NCI-H187 (cell line): ENCODE measurements at regions not wholly inside any gene's neighbourhood (a gene's known extent, or its start where the extent isn't known, plus 50 kb on each side); places are given as distances from the start of the nearest gene placed in this dataset.

Source experiments
- DNase-seq, 2 experiments: peaks; one replicate each; lab custom pipeline; 2025; lab: John Stamatoyannopoulos, UW

DNA sequence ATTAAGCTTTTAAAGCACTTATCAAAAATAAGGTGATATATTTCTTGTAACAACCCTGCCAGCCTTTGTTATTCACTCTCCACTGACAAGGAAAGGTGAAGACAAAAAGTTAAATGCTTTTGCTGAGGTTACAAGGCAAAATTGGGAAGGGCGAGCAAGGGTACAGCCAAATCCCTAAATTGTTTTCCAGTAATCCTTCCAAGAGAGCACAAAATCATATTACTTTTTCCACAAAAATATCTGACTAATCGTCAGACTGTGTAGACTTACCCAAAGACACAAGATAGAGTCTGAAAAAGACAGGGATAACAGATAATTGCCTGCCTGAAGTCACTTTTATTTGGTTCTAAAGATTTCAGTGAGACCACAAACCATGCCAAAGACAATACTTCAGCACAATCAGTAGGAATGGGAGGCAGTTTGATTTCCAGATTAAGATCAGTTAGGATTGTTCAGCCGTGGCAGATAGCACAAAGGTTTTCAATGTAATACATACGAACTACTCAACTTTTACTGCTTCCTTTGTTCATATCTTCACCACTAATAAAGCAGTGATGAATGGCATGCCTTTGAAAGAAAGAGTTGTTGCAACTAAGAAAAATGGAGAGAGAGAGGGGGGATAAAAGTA lies 383.8 kb upstream of the TUSC1 start:
- DNase-seq: no peak

DNA sequence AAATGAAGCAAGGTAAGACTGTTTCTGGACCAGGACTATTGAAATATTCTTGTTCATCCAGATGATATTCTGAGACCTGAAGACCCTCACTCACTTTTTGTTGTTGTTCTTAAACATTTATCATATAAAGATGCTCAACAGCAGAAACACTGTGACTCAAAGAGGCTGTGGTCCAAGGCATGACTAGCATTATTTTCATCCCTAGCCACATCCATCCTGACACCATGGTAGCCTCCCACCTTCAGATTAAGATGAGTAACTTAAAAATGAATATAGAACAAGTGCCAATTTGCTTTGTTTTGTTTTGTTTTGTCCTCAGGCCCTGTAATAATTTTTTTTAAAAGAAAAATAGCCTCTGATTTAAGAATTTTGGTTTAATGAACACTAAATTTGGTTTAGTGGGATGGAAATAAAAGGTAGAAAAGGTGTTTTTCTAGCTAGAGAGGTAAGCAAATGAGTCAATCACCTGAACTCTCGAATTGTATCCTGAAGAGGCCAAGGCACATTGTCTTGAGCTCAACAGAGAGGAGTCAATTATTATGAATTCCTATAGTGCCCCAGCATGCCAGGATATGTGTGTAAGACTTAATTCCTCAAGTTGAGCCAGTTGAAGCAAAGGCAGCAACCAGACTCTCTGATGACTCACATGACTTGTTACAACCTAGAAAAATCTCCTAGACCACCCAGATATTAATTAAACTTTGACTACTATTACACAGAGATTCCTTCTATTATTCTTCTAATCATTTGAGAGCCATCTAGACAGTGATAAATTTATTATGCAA lies 380.1 kb upstream of the TUSC1 start:
- no peak for DNase-seq

DNA sequence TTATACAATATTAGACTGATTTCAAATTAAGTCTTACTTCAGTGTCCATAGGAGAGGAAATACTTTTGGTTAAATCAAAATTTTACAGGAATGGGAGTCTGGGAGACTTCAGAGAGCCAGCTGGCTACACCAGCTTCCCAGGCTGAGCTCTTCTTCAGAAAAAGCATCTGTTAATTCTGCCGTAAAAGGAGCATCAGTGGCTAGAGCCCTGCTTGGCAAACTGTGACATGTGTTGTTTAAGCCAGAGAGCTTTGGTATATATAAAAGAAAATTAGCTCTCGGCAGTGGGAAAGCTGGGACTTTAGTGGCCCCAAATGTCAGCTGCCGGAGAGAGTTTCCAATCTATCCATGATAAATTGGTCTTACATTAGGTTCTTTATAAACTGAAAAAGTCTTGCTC lies 378.8 kb upstream of the TUSC1 start:
- DNase-seq: no peak

DNA sequence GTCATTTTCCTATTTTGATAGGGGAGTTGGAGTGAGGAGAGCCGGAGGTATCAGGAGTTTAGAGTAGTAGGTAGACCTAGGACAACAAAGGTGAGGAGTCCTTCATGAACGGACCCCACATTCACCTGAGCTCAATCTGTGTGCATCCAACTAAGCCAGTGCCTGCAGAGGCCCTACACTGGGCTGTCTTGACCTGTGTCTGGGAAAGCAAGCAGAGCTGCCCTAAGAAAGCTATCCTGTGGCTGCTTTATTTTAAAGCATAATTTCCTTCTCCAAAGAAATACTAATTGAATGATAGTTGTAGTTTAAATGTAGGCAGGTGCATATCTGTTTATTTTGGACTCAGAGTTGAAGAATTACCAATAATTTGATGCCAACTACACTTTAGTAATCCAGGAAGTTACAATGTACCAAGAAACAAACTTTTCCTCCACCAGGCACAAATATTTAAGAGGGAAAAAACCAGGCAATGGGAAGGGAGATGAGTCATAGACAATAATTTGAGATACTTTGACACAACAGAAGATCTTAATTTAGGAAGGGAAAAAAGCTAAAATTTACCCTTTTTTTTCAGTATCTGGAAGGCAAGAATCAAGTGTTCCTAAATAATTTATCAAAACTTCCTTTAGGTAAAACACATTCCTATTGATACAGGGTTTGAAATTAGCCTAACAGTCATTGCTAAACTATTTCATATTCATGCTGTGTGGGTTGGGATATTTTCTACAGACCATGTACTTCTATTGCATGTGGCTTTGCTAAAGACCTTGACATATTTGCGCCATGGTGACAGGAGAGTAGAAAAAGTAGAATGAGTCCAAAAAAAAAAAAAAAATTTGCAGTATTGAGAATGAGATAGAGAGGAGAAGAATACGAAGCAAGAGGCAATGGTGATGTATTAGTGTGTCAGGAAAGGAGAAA lies 376.6 kb upstream of the TUSC1 start:
- no peak for DNase-seq

DNA sequence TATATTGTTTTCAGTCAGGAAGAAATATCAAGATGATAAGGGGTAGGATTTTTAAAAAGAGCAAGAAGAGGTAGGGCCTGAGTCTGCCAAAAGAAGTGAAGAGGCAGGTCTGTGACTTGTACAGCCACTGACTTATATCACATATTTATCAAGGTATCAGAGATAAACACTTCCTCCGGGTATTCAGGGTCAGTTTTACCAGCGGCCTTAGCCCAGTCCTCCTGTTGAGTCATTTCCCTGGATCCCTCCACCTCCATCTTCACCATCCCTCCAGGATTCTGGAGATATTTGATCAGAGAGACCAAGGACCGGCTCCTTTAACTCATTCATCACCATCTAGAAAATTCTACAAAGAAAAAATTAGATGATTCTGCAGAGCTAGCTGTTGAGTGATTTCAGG lies 375.7 kb upstream of the TUSC1 start:
- DNase-seq: no peak

DNA sequence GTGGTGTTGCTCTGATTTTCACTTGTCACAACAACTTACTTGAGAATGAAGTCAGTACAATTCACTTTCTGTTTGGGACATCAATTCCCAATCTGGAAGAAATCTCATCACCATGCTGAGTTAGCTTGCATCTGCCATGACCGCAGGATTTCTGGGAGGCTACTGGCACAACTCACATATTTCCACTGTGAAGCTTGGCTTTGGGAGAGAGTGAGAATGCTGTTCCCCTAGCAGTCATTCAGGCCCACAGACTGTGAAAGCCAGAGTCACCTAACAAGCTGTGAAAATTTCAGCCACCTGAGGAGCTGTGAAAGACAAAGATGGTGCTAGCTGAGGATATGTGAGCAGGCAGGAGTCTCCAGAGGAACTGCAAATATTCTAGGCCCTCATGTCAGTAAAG lies 365.2 kb upstream of the TUSC1 start:
- DNase-seq: no peak

DNA sequence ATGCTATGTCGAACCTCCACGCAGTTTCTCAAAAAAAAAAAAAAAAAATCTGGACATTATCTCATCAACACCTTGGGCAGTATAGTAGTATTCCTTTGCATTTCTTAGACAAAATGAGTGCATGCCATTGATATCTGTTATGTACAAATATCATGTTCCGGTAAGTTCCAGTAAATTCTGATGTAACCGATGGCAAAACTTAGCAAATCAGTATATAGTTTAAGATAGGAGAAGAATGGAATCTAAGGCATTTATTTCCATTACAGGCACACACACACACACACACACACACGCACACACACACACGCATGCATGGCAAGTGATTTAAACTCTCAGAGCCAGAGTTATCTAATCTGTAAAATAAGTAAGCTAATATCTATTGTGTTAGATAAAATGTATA lies 356.5 kb upstream of the TUSC1 start:
- no peak for DNase-seq

DNA sequence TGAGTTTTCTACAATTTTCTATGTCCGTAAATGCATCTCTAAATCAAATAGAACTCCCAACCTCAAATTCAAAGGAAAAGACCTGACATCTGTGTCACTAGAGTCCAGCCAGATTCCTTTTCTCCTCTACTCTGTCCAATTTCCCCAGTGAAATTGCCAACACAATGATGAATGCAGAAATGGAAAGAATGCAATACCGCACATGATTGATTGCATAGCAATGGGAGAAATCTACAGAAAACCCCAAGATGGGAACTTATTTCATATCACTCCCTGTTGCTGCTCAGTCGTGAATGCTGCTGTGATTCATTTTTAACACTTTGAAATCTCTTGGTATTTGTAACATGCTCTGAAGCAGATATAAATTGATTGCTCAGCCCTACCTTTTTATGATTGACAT lies 355.1 kb upstream of the TUSC1 start:
- no peak for DNase-seq

DNA sequence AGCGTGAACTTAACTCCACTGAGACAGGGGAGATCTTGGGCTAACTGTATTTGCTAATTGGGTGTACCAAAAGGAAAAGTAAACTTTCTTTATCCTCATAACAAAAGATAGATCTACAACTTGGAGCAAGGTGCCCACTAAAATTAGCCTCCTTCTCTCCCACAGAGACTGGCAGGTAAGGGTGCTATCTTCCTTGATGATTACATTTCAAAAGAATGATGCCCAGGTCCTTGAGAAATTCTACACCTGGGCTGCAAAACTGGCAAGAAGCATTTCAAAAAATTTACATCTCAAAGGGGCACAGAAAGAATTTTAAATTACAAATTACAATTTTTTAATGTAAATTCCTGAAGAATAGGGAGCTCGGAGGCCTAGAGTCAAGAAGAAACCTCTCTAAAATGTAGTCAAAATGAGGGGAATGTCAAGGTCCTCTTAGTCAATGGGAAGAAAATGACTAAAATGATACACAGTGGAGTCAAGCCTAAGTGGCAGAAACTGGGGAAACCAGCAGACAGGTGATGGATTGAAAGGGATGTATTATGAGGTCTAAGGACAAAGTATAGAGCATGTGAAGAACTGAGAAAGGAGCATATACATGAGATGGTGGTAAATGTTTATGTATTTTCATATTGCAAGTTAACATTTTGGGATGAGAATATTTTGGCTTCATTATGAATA lies 348.3 kb upstream of the TUSC1 start:
- no peak for DNase-seq

DNA sequence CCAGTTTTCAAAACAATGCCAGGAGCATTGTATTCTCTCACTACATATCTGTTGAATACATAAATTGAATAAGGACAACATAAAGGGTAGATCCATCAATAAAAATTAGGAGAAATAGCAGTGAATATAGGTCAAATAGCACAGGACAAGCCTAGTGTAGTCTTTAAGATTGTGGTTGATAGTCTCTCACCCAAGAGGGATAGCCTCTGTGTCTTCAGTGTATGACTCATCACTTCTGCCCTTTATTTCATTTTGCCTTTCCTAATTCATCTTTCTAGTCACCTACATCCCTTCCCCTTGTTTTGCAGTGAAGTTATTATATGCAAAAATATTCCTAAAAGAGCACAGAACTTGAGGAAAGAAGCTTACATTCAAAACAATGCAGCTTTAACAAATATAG lies 335.0 kb upstream of the TUSC1 start:
- no peak for DNase-seq

DNA sequence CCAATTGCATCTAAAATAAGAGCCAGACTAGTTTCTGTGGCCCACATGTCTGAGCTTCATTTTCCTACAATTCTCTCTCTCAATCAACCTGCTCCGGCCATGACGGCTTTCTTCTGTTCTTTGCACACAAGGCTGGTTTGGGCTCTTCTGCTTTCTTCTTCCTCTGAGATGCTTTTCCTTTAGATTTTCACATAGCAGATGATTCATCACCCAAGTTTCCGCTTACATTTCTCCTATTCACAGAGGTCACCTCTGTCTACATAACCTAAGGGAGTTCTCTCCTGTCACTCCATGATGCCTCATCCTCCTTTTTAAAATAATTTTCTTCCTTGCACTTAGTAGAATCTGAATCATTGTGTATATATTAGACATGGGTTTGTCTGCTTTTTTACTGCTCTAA lies 334.6 kb upstream of the TUSC1 start:
- DNase-seq: no peak

DNA sequence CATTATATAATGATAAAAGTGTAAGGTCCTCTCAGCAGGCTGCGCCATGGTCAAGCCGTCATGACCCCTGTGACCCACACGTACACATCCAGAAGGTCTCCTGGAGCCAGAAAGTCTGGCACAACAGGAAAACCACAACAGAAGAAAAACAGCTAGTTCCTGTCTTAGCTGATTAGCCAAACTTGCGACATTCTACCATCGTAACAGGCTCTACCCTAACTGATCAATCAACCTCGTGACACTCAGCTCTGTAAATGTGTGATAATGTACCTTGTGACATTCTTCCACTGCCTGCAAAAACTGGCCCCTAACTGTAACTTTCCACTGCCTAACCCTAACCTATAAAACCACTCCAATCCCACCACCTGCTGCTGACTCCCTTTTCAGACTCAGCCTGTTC lies 316.4 kb upstream of the TUSC1 start:
- no peak for DNase-seq

DNA sequence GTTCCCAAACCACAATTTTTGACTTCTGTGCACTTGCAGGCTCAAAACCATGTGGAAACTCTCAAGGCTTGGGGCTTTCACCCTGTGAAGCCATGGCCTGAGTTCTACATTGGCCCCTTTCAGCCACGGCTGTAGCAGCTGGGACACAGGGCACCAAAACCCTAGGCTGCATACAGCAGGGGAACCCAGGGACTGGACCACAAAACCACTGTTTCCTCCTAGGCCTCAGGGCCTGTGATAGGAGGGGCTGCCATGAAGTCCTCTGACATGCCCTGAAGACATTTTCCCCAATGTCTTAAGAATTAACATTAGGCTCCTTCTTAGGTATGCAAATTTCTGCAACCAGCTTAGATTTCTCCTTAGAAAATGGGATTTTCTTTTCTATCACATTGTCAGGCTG lies 312.1 kb upstream of the TUSC1 start:
- no peak for DNase-seq

DNA sequence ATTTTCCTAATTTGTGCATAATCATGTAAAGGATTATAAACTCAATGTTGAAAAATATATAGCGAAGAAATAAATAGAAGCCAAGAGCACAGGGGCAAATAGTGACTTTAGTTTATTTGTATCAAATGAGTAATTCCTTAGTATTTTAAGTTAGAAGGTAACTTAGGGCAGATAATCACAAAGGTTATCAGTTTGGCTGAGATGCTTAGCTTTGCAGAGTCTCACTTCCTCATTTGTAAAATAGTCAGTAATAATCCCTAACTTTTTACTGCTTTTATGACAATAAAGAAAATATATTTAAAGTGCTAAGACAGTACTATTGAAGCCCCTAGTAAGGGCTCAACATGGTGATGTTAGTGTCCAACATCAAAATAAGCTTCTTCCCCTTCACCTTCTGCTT lies 297.4 kb upstream of the TUSC1 start:
- no peak for DNase-seq

DNA sequence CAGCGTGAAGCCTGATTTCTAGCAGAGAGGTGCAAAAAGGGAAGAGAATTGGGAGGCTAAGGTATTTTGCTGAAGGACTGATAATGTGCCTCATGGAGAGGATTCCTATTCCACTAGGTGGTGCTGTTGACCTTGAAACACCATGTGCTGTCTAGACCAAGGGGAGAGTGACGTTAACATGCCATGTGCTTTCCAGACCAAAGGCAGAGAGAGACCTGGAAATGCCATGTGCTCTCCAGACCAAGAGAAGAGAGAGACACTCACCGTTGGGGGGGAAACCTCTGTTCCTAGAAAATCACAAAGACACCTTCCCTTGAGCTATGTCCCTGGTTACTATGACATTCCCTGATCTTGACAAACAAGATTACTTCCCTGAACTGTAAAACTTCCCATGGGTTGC lies 286.0 kb upstream of the TUSC1 start:
- DNase-seq: peak in 1 of 2 experiments; percentile 1

DNA sequence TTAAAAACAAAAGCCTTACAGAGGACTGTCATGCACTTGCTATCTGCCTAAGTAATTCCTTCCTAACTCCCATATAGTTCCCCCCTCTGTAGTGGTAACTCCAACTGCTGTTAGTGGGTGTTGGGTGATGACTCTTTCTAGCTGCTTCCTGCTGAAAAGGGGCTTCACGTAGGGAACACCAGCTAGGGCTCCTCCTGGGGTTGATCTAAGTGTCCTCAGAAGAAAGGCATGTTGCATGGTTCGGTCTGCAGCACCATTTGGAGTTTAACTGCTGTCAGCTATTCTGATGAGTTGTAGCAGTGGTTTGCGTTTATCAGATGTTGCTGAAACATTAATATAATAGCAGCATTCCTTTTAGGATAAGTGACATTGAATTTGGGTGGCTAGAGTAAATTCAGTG lies 281.9 kb upstream of the TUSC1 start:
- no peak for DNase-seq

DNA sequence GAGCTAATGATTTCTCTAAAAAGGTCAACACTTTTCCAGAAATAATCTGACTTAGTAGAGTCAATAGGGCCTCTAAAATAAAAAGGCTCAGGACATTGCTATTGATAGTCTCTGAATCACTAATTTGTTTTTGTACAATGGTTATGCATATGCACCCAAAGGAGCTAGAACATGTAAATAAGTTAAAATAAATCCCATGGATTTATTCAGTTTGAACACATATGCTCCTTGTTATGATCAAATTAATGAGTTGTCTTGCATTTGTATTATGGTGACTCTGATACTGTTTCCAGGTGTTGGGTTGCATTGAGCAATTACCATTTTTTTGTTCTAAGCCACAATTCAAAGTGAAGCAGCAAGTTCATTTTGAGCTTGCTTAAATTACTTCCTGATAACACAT lies 276.0 kb upstream of the TUSC1 start:
- no peak for DNase-seq

DNA sequence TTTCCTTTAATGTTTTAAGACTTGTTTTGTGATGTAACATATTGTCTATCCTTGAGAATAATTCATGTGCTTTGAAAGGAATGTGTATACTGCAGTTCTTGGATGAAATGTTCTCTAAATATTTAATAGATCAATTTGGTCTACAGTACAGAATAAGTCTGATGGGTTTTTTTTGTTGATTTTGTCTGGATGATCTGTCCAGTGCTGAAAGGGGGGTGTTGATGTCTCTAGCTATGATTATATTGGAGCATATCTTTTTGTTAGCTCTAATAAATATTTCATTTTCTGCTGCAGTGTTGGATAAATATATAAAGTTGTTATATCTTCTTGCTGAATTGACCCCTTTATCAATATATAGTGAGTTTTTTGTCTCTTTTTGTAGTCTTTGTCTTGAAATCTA lies 269.9 kb upstream of the TUSC1 start:
- no peak for DNase-seq

DNA sequence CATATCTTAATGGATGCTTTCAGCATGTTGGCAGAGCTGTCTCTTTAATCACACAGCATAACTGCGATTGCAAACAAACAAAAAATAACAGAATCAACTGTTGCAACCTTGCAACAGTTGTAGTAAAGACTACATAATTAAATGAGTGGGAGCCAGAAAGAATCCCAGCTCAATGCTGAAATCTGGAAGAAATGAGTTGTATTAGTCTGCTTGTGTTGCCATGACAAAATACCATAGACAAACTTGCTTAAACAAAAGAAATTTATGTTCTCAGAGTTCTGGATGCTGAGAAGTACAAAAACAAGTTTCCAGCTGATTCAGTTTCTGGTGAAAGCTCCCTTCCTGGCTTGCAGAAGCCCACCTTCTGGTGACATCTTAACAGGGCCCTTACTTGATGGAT lies 260.9 kb upstream of the TUSC1 start:
- DNase-seq: no peak

DNA sequence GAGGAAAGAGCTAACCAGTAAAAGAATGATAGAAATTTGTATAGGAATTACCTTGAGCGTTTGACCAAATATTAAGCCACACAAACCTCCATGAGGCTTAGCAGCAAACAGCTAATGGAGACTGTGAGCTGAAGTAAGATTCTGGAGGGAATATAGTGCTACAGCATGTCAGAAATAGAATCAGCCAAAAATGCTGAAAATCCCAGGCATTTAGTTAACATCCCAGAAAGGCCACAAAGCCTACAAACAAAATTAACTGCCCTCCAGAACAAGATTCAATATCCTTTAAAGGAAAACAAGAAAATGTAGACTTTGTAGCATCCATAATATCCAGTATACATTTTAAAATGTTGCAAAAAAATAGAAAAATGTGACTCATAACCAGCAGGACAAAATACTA lies 257.8 kb upstream of the TUSC1 start:
- DNase-seq: no peak

DNA sequence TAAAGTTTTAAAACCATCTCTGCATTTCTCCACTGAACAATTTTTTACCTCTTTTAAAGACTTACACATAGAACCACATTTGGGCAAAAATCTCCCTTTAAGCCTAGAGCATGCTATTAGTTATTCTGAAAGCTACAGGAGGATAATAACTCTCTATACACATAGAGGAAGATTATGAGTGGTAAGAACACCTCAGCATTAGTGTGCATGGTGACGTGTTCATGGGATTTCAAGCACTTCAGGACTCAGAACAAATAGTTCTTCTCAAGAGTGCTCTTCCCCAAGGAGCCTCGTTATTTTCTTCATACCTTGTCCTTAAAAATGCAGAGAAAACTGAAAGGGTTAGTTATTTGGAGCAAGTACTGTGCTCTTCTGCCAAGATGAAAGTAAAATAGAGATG lies 256.9 kb upstream of the TUSC1 start:
- no peak for DNase-seq

DNA sequence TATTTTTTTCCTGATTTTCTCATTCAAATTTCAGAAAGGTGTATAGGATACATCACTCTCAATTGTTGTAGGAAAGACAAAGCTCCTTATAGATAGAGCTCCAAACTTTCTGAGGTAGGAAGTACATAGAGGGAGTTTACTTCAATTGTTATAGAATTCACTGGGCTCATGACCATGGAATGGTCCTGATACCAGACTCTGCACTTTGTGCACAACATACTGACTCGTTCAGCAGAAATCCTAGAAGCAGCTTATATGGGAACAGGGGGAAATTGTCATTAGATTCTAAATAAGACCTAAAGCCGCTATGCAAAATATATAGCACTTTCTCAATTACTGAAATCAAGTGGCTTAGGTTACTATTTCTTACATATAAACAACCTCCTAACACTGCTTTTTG lies 240.5 kb upstream of the TUSC1 start:
- DNase-seq: no peak
